ENCODE measurements at regions not wholly inside any gene's neighbourhood (a gene's known extent, or its start where the extent isn't known, plus 50 kb on each side); places are given as distances from the start of the nearest gene placed in this dataset.
A peak's percentile ranks its signal among the peaks of the same experiment; 100 is the strongest.

GRCh38 chr5:124677374-124678351 lies 68.8 kb downstream of the ZNF608 start:
- no peak overlapping the region for H3K27ac ChIP-seq (ENCODE audit: insufficient read length, low read depth, low read length)
- H3K18ac ChIP-seq (ENCODE audit: insufficient read length, low read depth, low read length): no peak overlapping the region
- DNase-seq: no peak
- H2AFZ ChIP-seq (ENCODE audit: low read length): no peak overlapping the region
- no peak overlapping the region for H2BK20ac ChIP-seq (ENCODE audit: low read depth, low read length, poor library complexity, severe bottlenecking)
- H2BK5ac ChIP-seq (ENCODE audit: insufficient read length, low read length): no peak overlapping the region
- H4K5ac ChIP-seq (ENCODE audit: insufficient read length, low read depth, low read length): no peak overlapping the region
- H3K27me3 ChIP-seq (ENCODE audit: insufficient read depth, low read length): no peaks in the 10 kb centered on the region
- no CpG with 5 or more reads among the region's 9 CpGs for WGBS (ENCODE audit: extremely low coverage, insufficient read length, low lambda C conversion rate)
- Mint-ChIP-seq H3K27me3 (ENCODE audit: low read depth) (no peaks in the 10 kb centered on the region), H3K9me3 (no peaks in the 10 kb centered on the region), H3K36me3 (ENCODE audit: insufficient read depth in 1 of 3, low read depth in 3 of 3) (peaks cover 0 to 10% (median 5%) of the 10 kb centered on the region in 3 experiments; a peak in 4 of 7 replicates), H3K4me3 (no peak overlapping the region), H3K27ac (peak overlapping the region in 2 of 3 experiments; percentile 37 to 71; a peak in 4 of 7 replicates), H3K4me1 (peaks cover 61 to 75% of the 10 kb centered on the region in 2 experiments)
- no peak overlapping the region for H2BK120ac ChIP-seq (ENCODE audit: low read depth, low read length, poor library complexity, severe bottlenecking)
- no peak for TF ChIP-seq CTCF (conservative IDR thresholded peaks at IDR 0.05)
- no peaks in the 10 kb centered on the region for H3K9me3 ChIP-seq (ENCODE audit: control insufficient read depth, low read depth, low read length)
- no peak overlapping the region for H3K56ac ChIP-seq (ENCODE audit: insufficient read length, low read depth, low read length)
- peaks cover 11% of the 10 kb centered on the region for H3K79me1 ChIP-seq (ENCODE audit: insufficient read depth, low read depth, low read length, poor library complexity, severe bottlenecking)
- H2BK12ac ChIP-seq (ENCODE audit: insufficient read length, low read depth, low read length): no peak overlapping the region
- no peak overlapping the region for H3K14ac ChIP-seq (ENCODE audit: insufficient read depth, low read length)
- H4K91ac ChIP-seq (ENCODE audit: insufficient read length, low read depth, low read length): no peak overlapping the region
- H4K8ac ChIP-seq (replicated peaks; ENCODE audit: insufficient read length, low read depth, low read length): no peak overlapping the region
- no peaks in the 10 kb centered on the region for H3K23me2 ChIP-seq (ENCODE audit: insufficient read length, low read depth, low read length, poor library complexity, severe bottlenecking)
- no peak overlapping the region for H3K4me2 ChIP-seq (ENCODE audit: insufficient read depth, insufficient read length, low read length)
- H3K9ac ChIP-seq (ENCODE audit: extremely low read depth, insufficient read length, low read length): no peak overlapping the region
- H3K4ac ChIP-seq (ENCODE audit: low read depth, low read length): no peak overlapping the region
- H3K4me1 ChIP-seq (ENCODE audit: insufficient read depth, low read length): peaks cover 21% of the 10 kb centered on the region
- peaks cover 18% of the 10 kb centered on the region; the same call in 1 of the 2 replicates for H3K79me2 ChIP-seq (ENCODE audit: insufficient read depth, low read length)
- H2AK5ac ChIP-seq (ENCODE audit: insufficient read length, low read length): no peak overlapping the region
- no peak overlapping the region for H3K23ac ChIP-seq (ENCODE audit: insufficient read length, low read depth, low read length)
- H2BK15ac ChIP-seq (ENCODE audit: low read depth, low read length): no peak overlapping the region
- no peaks in the 10 kb centered on the region for H4K20me1 ChIP-seq (ENCODE audit: control insufficient read depth, insufficient read depth, insufficient read length)
- H3T11ph ChIP-seq (ENCODE audit: low read length): no peak overlapping the region
